ENCODE measurements at regions not wholly inside any gene's neighbourhood (a gene's known extent, or its start where the extent isn't known, plus 50 kb on each side); places are given as distances from the start of the nearest gene placed in this dataset.
A peak's percentile ranks its signal among the peaks of the same experiment; 100 is the strongest.

GRCh38 chr17:54678158-54678557, 222.5 kb upstream of the TOM1L1 start:
- TF ChIP-seq CTCF (IDR thresholded peaks at IDR 0.05; ENCODE audit: low read depth, low read length, missing input control) (no peak), JUND (IDR thresholded peaks at IDR 0.05) (no peak), RAD21 (IDR thresholded peaks at IDR 0.05) (peak in 1 of 2 donors; percentile 12), GABPA (IDR thresholded peaks at IDR 0.05 in 1 of 2, conservative IDR thresholded peaks at IDR 0.05 in 1 of 2) (no peak), ATF3 (IDR thresholded peaks at IDR 0.05) (no peak), REST (IDR thresholded peaks at IDR 0.05) (no peak), FOXA1 (IDR thresholded peaks at IDR 0.05) (no peak), TAF1 (conservative IDR thresholded peaks at IDR 0.05) (no peak), MAX (IDR thresholded peaks at IDR 0.05) (no peak), SP1 (IDR thresholded peaks at IDR 0.05) (peak; percentile 33), YY1 (IDR thresholded peaks at IDR 0.05) (no peak), RXRA (IDR thresholded peaks at IDR 0.05) (peak; percentile 83 to 87), EGR1 (IDR thresholded peaks at IDR 0.05; ENCODE audit: low read depth in 2 of 2) (no peak)

Measured in liver (tissue), 3 donors.